Osteoblast (primary cell): ENCODE measurements at regions not wholly inside any gene's neighbourhood (a gene's known extent, or its start where the extent isn't known, plus 50 kb on each side); places are given as distances from the start of the nearest gene placed in this dataset.

Experiments used
- DNase-seq: peaks from one replicate; pipeline ENCODE4 v3.0.0; 2011; ENCODE audit warnings: low spot score, mixed read lengths; ENCODE audit not compliant: insufficient read length; ENCODE audit errors: missing footprints
- H2AFZ ChIP-seq: 2 replicates; pipeline ENCODE4 v1.6.0; 2011; ENCODE audit warnings: mild to moderate bottlenecking, low read length
- H3K27ac ChIP-seq: 2 replicates; pipeline ENCODE4 v1.5.1; 2011; ENCODE audit warnings: mild to moderate bottlenecking, low read depth, low read length, moderate library complexity
- H3K27me3 ChIP-seq: 2 replicates; pipeline ENCODE4 v1.6.0; 2012; ENCODE audit warnings: mild to moderate bottlenecking, control low read depth, inconsistent platforms, low read length, moderate library complexity; ENCODE audit not compliant: insufficient read depth
- H3K36me3 ChIP-seq: 2 replicates; pipeline ENCODE4 v1.5.1; 2011; ENCODE audit warnings: mild to moderate bottlenecking, low read length, control low read depth, moderate library complexity; ENCODE audit not compliant: insufficient read depth
- H3K4me1 ChIP-seq: 2 replicates; pipeline ENCODE4 v1.5.1; 2011; ENCODE audit warnings: mild to moderate bottlenecking, low read length, control low read depth, moderate library complexity; ENCODE audit not compliant: insufficient read depth
- H3K4me2 ChIP-seq: 2 replicates; pipeline ENCODE4 v1.6.0; 2011; ENCODE audit warnings: mild to moderate bottlenecking, low read length; ENCODE audit not compliant: insufficient read depth
- H3K4me3 ChIP-seq: fragments of 200-600 bp; sonication (generic); 3 replicates; pipeline ENCODE4 v1.5.1; 2012; ENCODE audit warnings: mild to moderate bottlenecking, low read length, inconsistent platforms; ENCODE audit not compliant: insufficient read depth
- H3K79me2 ChIP-seq: 2 replicates; pipeline ENCODE4 v1.6.0; 2012; ENCODE audit warnings: mild to moderate bottlenecking, low read length, control low read depth, inconsistent platforms; ENCODE audit not compliant: insufficient read depth
- H3K9me3 ChIP-seq: 2 replicates; pipeline ENCODE4 v1.5.1; 2011; ENCODE audit warnings: low read depth, low read length, control low read depth
- H4K20me1 ChIP-seq: 2 replicates; pipeline ENCODE4 v1.6.0; 2012; ENCODE audit warnings: mild to moderate bottlenecking, low read length, control low read depth; ENCODE audit not compliant: insufficient read depth
- CTCF ChIP-seq: IDR thresholded peaks from 2 replicates; pipeline ENCODE4 v1.5.1; 2011; ENCODE audit warnings: mild to moderate bottlenecking, low read depth, low read length, moderate library complexity; ENCODE audit errors: extremely low read depth

DNA sequence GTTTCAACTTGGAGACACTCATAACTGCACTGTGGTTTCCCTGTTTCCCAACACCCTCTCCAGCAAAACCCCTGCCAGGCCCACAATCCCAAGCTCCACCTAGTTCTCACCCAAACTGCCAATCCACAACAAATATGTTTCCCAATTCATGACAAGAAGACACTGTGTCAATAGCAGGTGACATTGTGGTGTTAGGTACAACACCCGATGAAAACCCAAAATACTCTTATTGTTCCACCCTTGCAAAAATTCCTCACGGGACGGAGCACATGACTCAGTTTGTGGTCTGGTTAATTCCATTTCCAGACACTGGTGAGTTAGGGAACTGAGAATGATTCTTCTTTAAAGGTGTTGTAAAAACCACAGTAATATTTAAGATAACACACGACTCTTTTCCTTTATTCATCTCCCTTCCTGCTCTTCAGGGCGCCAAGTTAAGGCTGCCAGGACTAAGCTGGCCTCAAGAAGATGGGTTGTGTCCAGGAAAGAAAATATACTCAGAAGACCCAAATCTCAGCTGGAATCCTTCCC is 735.5 kb downstream of the MED13L start:
- Histone ChIP-seq H4K20me1 (no peaks in the 10 kb centered on the region), H3K27me3 (no peaks in the 10 kb centered on the region), H3K4me1 (no peaks in the 10 kb centered on the region), H2AFZ (no peak overlapping the region), H3K4me2 (no peak overlapping the region), H3K27ac (no peak overlapping the region), H3K36me3 (no peaks in the 10 kb centered on the region), H3K79me2 (no peaks in the 10 kb centered on the region), H3K9me3 (no peaks in the 10 kb centered on the region), H3K4me3 (no peak overlapping the region)
- no peak for TF ChIP-seq CTCF
- DNase-seq: no peak

DNA sequence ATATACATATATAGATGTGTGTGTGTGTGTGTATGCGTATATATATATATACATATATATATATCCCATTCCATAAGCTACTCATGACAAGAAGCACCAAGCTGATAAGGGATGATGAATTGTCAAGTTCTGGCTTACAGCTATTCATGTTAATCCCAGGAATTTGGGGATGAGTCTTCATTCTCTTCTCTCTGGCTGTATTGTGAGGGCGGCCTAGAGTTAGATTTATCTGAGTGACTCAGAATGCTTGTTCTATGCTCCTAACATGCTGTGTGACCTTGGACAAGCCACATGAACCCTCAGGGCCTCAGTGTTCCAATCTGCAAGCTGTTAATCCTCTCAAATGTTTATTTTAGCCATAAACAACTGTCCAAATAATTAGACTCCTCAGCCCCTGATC is 749.0 kb downstream of the MED13L start:
- H3K4me3 ChIP-seq: no peak overlapping the region
- H3K36me3 ChIP-seq: no peaks in the 10 kb centered on the region
- no peak for DNase-seq
- H3K27ac ChIP-seq: no peak overlapping the region
- H3K9me3 ChIP-seq: no peaks in the 10 kb centered on the region
- H4K20me1 ChIP-seq: no peaks in the 10 kb centered on the region
- no peak overlapping the region for H2AFZ ChIP-seq
- H3K79me2 ChIP-seq: no peaks in the 10 kb centered on the region
- no peak overlapping the region for H3K4me2 ChIP-seq
- H3K4me1 ChIP-seq: no peaks in the 10 kb centered on the region
- H3K27me3 ChIP-seq: no peaks in the 10 kb centered on the region
- TF ChIP-seq CTCF: no peak

- Histone ChIP-seq H3K36me3 (no peaks in the 10 kb centered on the region), H3K27me3 (no peaks in the 10 kb centered on the region), H2AFZ (no peak overlapping the region), H3K27ac (no peak overlapping the region), H3K4me1 (no peaks in the 10 kb centered on the region), H3K9me3 (no peaks in the 10 kb centered on the region), H3K4me2 (no peak overlapping the region), H4K20me1 (no peaks in the 10 kb centered on the region), H3K79me2 (no peaks in the 10 kb centered on the region), H3K4me3 (no peak overlapping the region)
- no peak for TF ChIP-seq CTCF
- no peak for DNase-seq
Measured at GRCh38 chr12:115521771-115522409, 755.6 kb downstream of the MED13L start.

DNA sequence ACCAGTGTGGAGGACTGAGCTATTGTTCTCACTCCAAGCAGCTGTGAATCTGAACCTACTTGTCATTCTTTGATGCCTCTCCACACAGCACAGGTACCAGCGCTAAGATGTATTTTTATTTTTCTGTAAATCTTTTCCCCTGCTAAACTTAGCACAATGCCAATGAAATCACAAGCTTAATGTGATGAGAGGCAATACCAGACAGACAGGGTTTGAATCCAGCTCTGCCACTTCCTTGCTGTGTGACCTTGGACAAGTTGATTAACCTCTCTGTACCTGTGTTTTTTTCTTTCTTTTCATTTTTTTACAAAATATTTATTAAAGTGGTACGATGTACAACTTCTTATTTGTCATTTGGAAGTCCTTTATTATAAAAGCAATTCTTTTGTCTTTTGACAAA is 757.6 kb downstream of the MED13L start:
- no peak for DNase-seq
- Histone ChIP-seq H4K20me1 (no peaks in the 10 kb centered on the region), H3K4me3 (no peak overlapping the region), H3K79me2 (no peaks in the 10 kb centered on the region), H3K36me3 (no peaks in the 10 kb centered on the region), H3K9me3 (no peaks in the 10 kb centered on the region), H2AFZ (no peak overlapping the region), H3K4me1 (no peaks in the 10 kb centered on the region), H3K27me3 (no peaks in the 10 kb centered on the region), H3K4me2 (no peak overlapping the region), H3K27ac (no peak overlapping the region)
- no peak for TF ChIP-seq CTCF
